GM23248 (cell line): ENCODE measurements at regions not wholly inside any gene's neighbourhood (a gene's known extent, or its start where the extent isn't known, plus 50 kb on each side); places are given as distances from the start of the nearest gene placed in this dataset.

ENCODE experiments used
- EZH2 ChIP-seq: fragments of 200-600 bp; sonication (generic); IDR thresholded peaks from 2 replicates; pipeline ENCODE4 v1.6.1; 2018; ENCODE audit warnings: antibody characterized with exemption, mild to moderate bottlenecking; ENCODE audit not compliant: insufficient read depth, poor library complexity, severe bottlenecking
- EZH2phosphoT487 ChIP-seq: fragments of 200-600 bp; sonication (generic); IDR thresholded peaks from 2 replicates; pipeline ENCODE4 v1.6.1; 2018; ENCODE audit warnings: antibody characterized with exemption, moderate library complexity, mild to moderate bottlenecking, low read depth; ENCODE audit not compliant: insufficient read depth

DNA sequence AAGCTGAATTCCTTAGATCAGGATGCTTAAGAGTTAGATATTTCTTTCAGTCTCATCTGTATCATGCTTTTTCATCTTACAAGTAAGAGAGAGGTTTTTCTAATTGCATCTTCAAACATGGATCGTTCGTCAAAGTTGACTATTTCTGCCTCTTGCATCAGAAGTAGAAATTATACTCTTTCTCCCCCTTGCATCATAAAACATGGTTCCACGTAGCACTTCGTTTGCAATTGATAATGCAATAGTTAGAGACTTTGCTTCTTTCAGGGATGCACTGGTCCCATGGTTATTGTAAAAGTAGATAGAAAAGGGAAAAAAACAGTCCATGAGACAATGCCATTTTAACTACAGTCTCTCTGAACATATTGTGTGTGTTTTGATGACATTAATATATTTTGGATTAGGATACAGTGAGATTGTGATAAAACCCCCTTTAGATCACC lies 75.1 kb upstream of the PARD3B start:
- TF ChIP-seq EZH2phosphoT487 (no peak), EZH2 (no peak)
